ENCODE measurements at regions not wholly inside any gene's neighbourhood (a gene's known extent, or its start where the extent isn't known, plus 50 kb on each side); places are given as distances from the start of the nearest gene placed in this dataset.

DNA sequence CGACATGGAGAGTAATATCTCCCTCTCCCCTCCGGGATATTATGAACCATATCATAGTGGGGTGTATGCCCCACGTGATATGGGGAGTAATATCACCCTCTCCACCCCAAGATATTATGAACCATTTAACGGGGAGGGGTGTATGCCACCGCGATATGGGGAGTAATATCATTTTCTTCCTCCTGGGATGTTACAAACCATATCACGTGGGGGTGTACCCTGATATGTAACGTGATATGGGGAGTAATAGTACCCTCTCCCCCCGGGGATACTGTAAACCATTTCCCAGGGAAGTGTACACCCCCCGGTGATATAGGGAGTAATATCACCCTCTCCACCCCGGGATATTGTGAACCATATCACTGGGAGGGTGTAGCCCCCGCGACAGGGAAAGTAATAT lies 62.1 kb downstream of the ERICH4 start:
- Mint-ChIP-seq H3K27ac (ENCODE audit: low read depth, unreplicated experiment) (no peak overlapping the region), H3K36me3 (ENCODE audit: insufficient read depth, unreplicated experiment) (no peaks in the 10 kb centered on the region), H3K4me1 (ENCODE audit: insufficient read depth, unreplicated experiment) (peaks cover 5% of the 10 kb centered on the region), H3K4me3 (ENCODE audit: unreplicated experiment) (no peak overlapping the region), H3K9me3 (ENCODE audit: unreplicated experiment) (no peaks in the 10 kb centered on the region), H3K27me3 (ENCODE audit: insufficient read depth, unreplicated experiment) (peaks cover 70% of the 10 kb centered on the region)
- TF ChIP-seq, protein P1, sequence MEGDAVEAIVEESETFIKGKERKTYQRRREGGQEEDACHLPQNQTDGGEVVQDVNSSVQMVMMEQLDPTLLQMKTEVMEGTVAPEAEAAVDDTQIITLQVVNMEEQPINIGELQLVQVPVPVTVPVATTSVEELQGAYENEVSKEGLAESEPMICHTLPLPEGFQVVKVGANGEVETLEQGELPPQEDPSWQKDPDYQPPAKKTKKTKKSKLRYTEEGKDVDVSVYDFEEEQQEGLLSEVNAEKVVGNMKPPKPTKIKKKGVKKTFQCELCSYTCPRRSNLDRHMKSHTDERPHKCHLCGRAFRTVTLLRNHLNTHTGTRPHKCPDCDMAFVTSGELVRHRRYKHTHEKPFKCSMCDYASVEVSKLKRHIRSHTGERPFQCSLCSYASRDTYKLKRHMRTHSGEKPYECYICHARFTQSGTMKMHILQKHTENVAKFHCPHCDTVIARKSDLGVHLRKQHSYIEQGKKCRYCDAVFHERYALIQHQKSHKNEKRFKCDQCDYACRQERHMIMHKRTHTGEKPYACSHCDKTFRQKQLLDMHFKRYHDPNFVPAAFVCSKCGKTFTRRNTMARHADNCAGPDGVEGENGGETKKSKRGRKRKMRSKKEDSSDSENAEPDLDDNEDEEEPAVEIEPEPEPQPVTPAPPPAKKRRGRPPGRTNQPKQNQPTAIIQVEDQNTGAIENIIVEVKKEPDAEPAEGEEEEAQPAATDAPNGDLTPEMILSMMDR (IDR thresholded peaks at IDR 0.05; ENCODE audit: unreplicated experiment), result no peak
- BruUV-seq (replicated peaks), result no TSS peak
- ChIA-PET CTCF (no interaction called here), POLR2A (no interaction called here)
- DNase-seq (ENCODE audit: unreplicated experiment), result no peak
- intact Hi-C loops (cut with micrococcal nuclease), result no loop called here

DNA sequence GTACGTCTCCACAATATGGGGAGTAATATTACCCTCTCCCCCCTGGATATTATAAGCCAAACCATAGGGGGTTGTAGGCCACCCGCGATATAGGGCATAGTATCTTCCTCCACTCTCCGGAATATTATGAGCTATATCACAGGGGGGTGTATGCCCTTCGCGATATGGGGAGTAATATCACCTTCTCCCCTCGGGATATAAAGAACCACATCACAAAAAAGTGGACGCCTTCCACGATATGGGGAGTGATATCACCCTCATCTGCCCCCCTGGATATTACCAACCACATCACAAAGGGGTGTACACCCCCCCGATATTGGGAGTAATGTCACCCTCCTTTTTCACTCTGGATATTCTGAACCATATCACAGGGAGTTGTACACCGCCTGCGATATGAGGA lies 65.5 kb upstream of the CEACAM21 start:
- DNase-seq (ENCODE audit: unreplicated experiment), result no peak
- BruUV-seq (replicated peaks), result no TSS peak
- H3K27me3 Mint-ChIP-seq (ENCODE audit: insufficient read depth, unreplicated experiment), result peaks cover 97% of the 10 kb centered on the region
- TF ChIP-seq, protein P1 (IDR thresholded peaks at IDR 0.05; ENCODE audit: unreplicated experiment), result no peak
- no peaks in the 10 kb centered on the region for H3K9me3 Mint-ChIP-seq (ENCODE audit: unreplicated experiment)
- no peaks in the 10 kb centered on the region for H3K4me1 Mint-ChIP-seq (ENCODE audit: insufficient read depth, unreplicated experiment)
- H3K4me3 Mint-ChIP-seq (ENCODE audit: unreplicated experiment), result no peak overlapping the region
- POLR2A ChIA-PET, result no interaction called here
- no peaks in the 10 kb centered on the region for H3K36me3 Mint-ChIP-seq (ENCODE audit: insufficient read depth, unreplicated experiment)
- no peak overlapping the region for H3K27ac Mint-ChIP-seq (ENCODE audit: low read depth, unreplicated experiment)
- CTCF ChIA-PET, result no interaction called here
- intact Hi-C loops (cut with micrococcal nuclease), result no loop called here

DNA sequence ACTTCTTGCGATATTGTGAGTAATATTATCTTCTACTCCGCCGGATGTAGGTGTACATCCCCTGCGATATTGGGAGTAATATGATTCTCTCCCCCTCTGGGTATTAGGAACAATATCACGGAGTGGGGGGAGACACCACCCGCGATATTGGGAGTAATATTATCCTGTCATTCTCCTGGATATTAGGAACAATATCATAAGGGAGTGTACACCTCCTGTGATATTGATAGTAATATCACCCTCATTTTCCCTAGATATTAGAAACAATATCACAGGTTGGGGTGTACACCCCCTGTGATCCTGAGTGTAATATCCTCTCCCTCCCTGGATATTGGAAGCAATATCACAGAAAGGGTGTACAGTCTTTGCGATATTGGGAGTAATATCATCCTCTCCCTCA lies 64.3 kb upstream of the CEACAM21 start:
- DNase-seq (ENCODE audit: unreplicated experiment), result no peak

DNA sequence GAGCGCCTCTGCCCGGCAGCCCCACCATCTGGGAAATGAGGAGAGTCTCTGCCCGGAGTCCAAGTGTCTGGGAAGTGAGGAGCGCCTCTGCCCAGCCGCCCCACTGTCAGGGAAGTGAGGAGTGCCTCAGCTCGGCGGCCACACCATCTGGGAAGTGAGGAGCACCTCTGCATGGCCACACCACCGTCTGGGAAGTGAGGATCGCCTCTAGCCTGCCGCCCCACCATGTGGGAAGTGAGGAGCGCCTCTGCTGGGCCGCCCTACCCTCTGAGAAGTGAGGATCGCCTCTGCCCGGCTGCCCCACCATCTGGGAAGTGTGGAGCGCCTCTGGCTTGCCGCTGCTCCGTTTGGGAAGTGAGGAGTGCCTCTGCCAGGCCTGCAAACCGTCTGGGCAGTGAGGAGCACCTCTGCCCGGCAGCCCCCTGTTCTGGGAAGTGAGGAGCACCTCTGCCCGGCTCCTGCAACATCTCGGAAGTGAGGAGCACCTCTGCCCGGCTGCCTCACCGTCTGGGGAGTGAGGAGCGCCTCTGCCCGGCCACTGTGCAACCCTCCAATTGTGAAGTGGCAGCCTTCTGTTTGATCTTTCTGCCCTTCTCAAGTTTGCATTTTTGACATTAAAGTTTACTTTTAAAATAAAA lies 60.8 kb upstream of the CEACAM21 start:
- Mint-ChIP-seq H3K9me3 (ENCODE audit: unreplicated experiment) (no peaks in the 10 kb centered on the region), H3K4me1 (ENCODE audit: insufficient read depth, unreplicated experiment) (no peaks in the 10 kb centered on the region), H3K27ac (ENCODE audit: low read depth, unreplicated experiment) (no peak overlapping the region), H3K4me3 (ENCODE audit: unreplicated experiment) (no peak overlapping the region), H3K36me3 (ENCODE audit: insufficient read depth, unreplicated experiment) (no peaks in the 10 kb centered on the region), H3K27me3 (ENCODE audit: insufficient read depth, unreplicated experiment) (peaks cover 95% of the 10 kb centered on the region)
- intact Hi-C loops (cut with micrococcal nuclease), result no loop called here
- BruUV-seq (replicated peaks), result no TSS peak
- TF ChIP-seq, protein P1 (IDR thresholded peaks at IDR 0.05; ENCODE audit: unreplicated experiment), result no peak
- DNase-seq (ENCODE audit: unreplicated experiment), result no peak
- ChIA-PET CTCF (interaction anchor here (1.1 kb wide), 1 partner anchor 55 kb away, joined by 5 read pairs; no protein-coding TSS in a partner anchor), POLR2A (no interaction called here)

More for the DNA sequence above, 64.3 kb upstream of the CEACAM21 start:
- intact Hi-C loops (cut with micrococcal nuclease), result no loop called here
- Mint-ChIP-seq H3K36me3 (ENCODE audit: insufficient read depth, unreplicated experiment) (no peaks in the 10 kb centered on the region), H3K4me3 (ENCODE audit: unreplicated experiment) (no peak overlapping the region), H3K27ac (ENCODE audit: low read depth, unreplicated experiment) (no peak overlapping the region), H3K9me3 (ENCODE audit: unreplicated experiment) (no peaks in the 10 kb centered on the region), H3K4me1 (ENCODE audit: insufficient read depth, unreplicated experiment) (no peaks in the 10 kb centered on the region), H3K27me3 (ENCODE audit: insufficient read depth, unreplicated experiment) (peaks cover 97% of the 10 kb centered on the region)
- BruUV-seq (replicated peaks), result no TSS peak
- TF ChIP-seq, protein P1 (IDR thresholded peaks at IDR 0.05; ENCODE audit: unreplicated experiment), result no peak
- ChIA-PET POLR2A (no interaction called here), CTCF (no interaction called here)

Measured in MCF 10A (cell line).